ENCODE measurements at regions not wholly inside any gene's neighbourhood (a gene's known extent, or its start where the extent isn't known, plus 50 kb on each side); places are given as distances from the start of the nearest gene placed in this dataset.
A peak's percentile ranks its signal among the peaks of the same experiment; 100 is the strongest.

GRCh38 chr5:58156973-58157701 is 302.7 kb downstream of the PLK2 start:
- peaks cover 26% of the 10 kb centered on the region for H3K4me1 Mint-ChIP-seq
- Histone ChIP-seq H3K9me3 (ENCODE audit: low read depth) (no peaks in the 10 kb centered on the region), H3K36me3 (no peaks in the 10 kb centered on the region), H3K79me2 (ENCODE audit: low read depth) (no peaks in the 10 kb centered on the region), H3K4me3 (no peak overlapping the region), H3F3A (ENCODE audit: low read depth) (no peaks in the 10 kb centered on the region), H3K4me2 (peak overlapping the region; percentile 12), H2AFZ (replicated peaks) (no peak overlapping the region), H3K9ac (no peak overlapping the region), H3K4me1 (peaks cover 19% of the 10 kb centered on the region), H3K27ac (peak overlapping the region; percentile 54), H3K27me3 (no peaks in the 10 kb centered on the region), H4K20me1 (ENCODE audit: low read depth) (no peaks in the 10 kb centered on the region)
- no peak overlapping the region for H3K27ac Mint-ChIP-seq
- no peak overlapping the region for H3K4me3 Mint-ChIP-seq
- no peaks in the 10 kb centered on the region for H3K36me3 Mint-ChIP-seq
- peak; percentile 58 for DNase-seq (ENCODE audit: low spot score)
- peaks cover 4% of the 10 kb centered on the region for H3K9me3 Mint-ChIP-seq
- no peaks in the 10 kb centered on the region for H3K27me3 Mint-ChIP-seq (ENCODE audit: insufficient read depth, low read depth)
- no peak for TF ChIP-seq EZH2phosphoT487 (IDR thresholded peaks at IDR 0.05)
- TF ChIP-seq EZH2 (IDR thresholded peaks at IDR 0.05): no peak
- no peak for TF ChIP-seq CTCF (IDR thresholded peaks at IDR 0.05)

GRCh38 chr5:58156361-58156760 is 303.5 kb downstream of the PLK2 start:
- H4K20me1 ChIP-seq (ENCODE audit: low read depth): no peaks in the 10 kb centered on the region
- Mint-ChIP-seq H3K4me3 (no peak overlapping the region), H3K27me3 (ENCODE audit: insufficient read depth, low read depth) (no peaks in the 10 kb centered on the region), H3K27ac (peak overlapping the region; percentile 6), H3K4me1 (peaks cover 26% of the 10 kb centered on the region), H3K36me3 (no peaks in the 10 kb centered on the region), H3K9me3 (peaks cover 6% of the 10 kb centered on the region)
- H3K27me3 ChIP-seq: no peaks in the 10 kb centered on the region
- no peaks in the 10 kb centered on the region for H3K36me3 ChIP-seq
- H3K4me3 ChIP-seq: no peak overlapping the region
- H3K4me1 ChIP-seq: peaks cover 19% of the 10 kb centered on the region
- H3K9ac ChIP-seq: no peak overlapping the region
- no peak for DNase-seq (ENCODE audit: low spot score)
- no peaks in the 10 kb centered on the region for H3K79me2 ChIP-seq (ENCODE audit: low read depth)
- peak overlapping the region; percentile 10 for H3K27ac ChIP-seq
- no peaks in the 10 kb centered on the region for H3F3A ChIP-seq (ENCODE audit: low read depth)
- H3K9me3 ChIP-seq (ENCODE audit: low read depth): no peaks in the 10 kb centered on the region
- H3K4me2 ChIP-seq: no peak overlapping the region
- TF ChIP-seq EZH2phosphoT487 (IDR thresholded peaks at IDR 0.05) (no peak), EZH2 (IDR thresholded peaks at IDR 0.05) (no peak)
- H2AFZ ChIP-seq (replicated peaks): no peak overlapping the region

GRCh38 chr5:58153255-58153654 is 306.6 kb downstream of the PLK2 start:
- no peaks in the 10 kb centered on the region for H3K9me3 ChIP-seq (ENCODE audit: low read depth)
- Mint-ChIP-seq H3K27me3 (ENCODE audit: insufficient read depth, low read depth) (no peaks in the 10 kb centered on the region), H3K4me1 (peaks cover 31% of the 10 kb centered on the region), H3K36me3 (no peaks in the 10 kb centered on the region), H3K9me3 (peaks cover 6% of the 10 kb centered on the region), H3K4me3 (no peak overlapping the region), H3K27ac (no peak overlapping the region)
- no peaks in the 10 kb centered on the region for H3K79me2 ChIP-seq (ENCODE audit: low read depth)
- no peak overlapping the region for H3K9ac ChIP-seq
- H3K27ac ChIP-seq: no peak overlapping the region
- no peaks in the 10 kb centered on the region for H4K20me1 ChIP-seq (ENCODE audit: low read depth)
- DNase-seq (ENCODE audit: low spot score): no peak
- no peak for TF ChIP-seq EZH2phosphoT487 (IDR thresholded peaks at IDR 0.05)
- TF ChIP-seq EZH2 (IDR thresholded peaks at IDR 0.05): no peak
- TF ChIP-seq CTCF (IDR thresholded peaks at IDR 0.05): no peak
- no peak overlapping the region for H3K4me3 ChIP-seq
- no peaks in the 10 kb centered on the region for H3K36me3 ChIP-seq
- H3K27me3 ChIP-seq: no peaks in the 10 kb centered on the region
- peaks cover 19% of the 10 kb centered on the region for H3K4me1 ChIP-seq
- H3F3A ChIP-seq (ENCODE audit: low read depth): no peaks in the 10 kb centered on the region
- no peak overlapping the region for H3K4me2 ChIP-seq
- no peak overlapping the region for H2AFZ ChIP-seq (replicated peaks)

GRCh38 chr5:58151414-58151813 is 308.5 kb downstream of the PLK2 start:
- Histone ChIP-seq H3K36me3 (no peaks in the 10 kb centered on the region), H3K9ac (no peak overlapping the region), H3K79me2 (ENCODE audit: low read depth) (no peaks in the 10 kb centered on the region), H3F3A (ENCODE audit: low read depth) (no peaks in the 10 kb centered on the region), H3K27me3 (no peaks in the 10 kb centered on the region), H3K27ac (no peak overlapping the region), H3K4me2 (no peak overlapping the region), H2AFZ (replicated peaks) (no peak overlapping the region), H3K4me1 (peaks cover 4% of the 10 kb centered on the region), H4K20me1 (ENCODE audit: low read depth) (no peaks in the 10 kb centered on the region), H3K4me3 (no peak overlapping the region), H3K9me3 (ENCODE audit: low read depth) (no peaks in the 10 kb centered on the region)
- Mint-ChIP-seq H3K36me3 (no peaks in the 10 kb centered on the region), H3K4me3 (no peak overlapping the region), H3K9me3 (peaks cover 7% of the 10 kb centered on the region), H3K27ac (no peak overlapping the region), H3K27me3 (ENCODE audit: insufficient read depth, low read depth) (no peaks in the 10 kb centered on the region), H3K4me1 (peaks cover 21% of the 10 kb centered on the region)
- TF ChIP-seq EZH2 (IDR thresholded peaks at IDR 0.05): no peak
- TF ChIP-seq EZH2phosphoT487 (IDR thresholded peaks at IDR 0.05): no peak
- no peak for TF ChIP-seq CTCF (IDR thresholded peaks at IDR 0.05)
- no peak for DNase-seq (ENCODE audit: low spot score)
